ENCODE measurements at regions not wholly inside any gene's neighbourhood (a gene's known extent, or its start where the extent isn't known, plus 50 kb on each side); places are given as distances from the start of the nearest gene placed in this dataset.

- DNase-seq (ENCODE audit: low read depth, low spot score), result no peak
Observed at GRCh38 chr7:22962775-22963350, 51.1 kb downstream of the HYCC1 start.

GRCh38 chr7:22958742-22959141, 55.2 kb downstream of the HYCC1 start:
- no peak for DNase-seq (ENCODE audit: low read depth, low spot score)

DNA sequence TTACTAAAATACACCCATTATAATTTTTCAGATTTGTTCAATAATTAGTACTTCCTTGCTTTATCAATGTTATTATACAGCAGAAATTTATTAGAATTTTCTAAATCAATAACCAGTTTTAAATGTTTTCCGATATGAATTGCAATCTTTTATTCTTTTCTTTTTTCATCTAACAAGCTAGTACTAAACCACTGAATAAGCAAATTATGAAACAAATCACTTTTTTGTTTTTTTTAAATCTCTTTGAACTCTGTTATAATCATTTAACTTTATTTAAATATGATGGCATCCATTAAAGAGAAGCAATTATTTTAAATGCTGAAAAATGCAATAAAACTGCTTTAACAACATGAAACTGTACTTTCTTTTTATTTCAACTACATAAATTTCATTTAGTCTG, 59.7 kb downstream of the HYCC1 start:
- no peak for DNase-seq (ENCODE audit: low read depth, low spot score)

DNA sequence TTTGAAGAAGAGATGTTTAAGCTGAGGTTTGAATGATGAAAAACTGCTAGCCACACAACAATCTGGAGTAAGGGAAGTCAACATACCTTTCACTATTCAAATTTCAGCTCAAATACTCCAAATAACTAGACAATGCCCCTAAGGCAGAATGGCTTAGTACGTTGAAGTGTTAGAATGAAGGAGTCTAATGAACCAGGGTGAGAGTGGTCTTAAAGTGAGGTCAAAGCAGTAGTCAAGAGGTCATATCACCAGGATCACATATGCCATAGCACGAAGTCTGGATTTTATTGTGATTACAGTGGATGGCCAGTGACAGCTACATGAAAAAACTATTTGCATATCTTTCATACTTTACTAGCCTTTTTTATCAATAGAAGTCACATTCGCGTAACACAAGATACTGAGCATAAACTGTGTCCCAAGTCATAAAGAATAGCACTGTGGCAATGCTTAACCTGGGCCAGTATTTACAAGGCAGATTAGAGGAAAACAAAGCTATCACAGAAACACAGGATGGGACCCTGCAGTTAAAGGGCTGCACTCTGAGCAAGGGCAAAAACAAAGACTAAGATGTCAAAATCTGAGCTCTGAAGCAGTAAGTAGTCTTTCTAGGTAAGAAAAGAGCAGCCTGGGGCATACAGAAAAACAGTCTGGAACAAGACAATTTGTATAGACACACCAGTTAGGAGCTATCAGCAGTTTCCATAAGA, 61.5 kb downstream of the HYCC1 start:
- DNase-seq (ENCODE audit: low read depth, low spot score), result no peak

DNA sequence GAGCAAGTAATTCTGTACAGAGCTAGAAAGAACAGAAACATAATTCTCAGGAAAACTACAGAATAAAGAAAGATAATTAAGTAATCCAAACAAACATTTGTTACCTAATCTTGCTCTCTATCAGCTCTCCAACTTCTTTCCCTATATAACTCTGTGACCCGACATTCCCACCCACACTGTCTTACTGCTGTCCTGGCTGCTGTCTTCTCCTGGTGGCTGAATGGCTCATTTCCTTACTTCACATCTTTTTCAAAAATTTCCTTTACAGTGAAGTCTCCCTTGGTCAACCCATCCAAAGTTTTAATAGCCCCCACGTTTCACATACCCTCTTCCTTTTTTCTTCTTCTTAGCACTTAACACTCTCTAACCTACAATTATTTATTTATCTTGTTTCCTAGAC, 64.0 kb downstream of the HYCC1 start:
- DNase-seq (ENCODE audit: low read depth, low spot score), result no peak

GRCh38 chr7:22949221-22949620, 64.7 kb downstream of the HYCC1 start:
- no peak for DNase-seq (ENCODE audit: low read depth, low spot score)

DNA sequence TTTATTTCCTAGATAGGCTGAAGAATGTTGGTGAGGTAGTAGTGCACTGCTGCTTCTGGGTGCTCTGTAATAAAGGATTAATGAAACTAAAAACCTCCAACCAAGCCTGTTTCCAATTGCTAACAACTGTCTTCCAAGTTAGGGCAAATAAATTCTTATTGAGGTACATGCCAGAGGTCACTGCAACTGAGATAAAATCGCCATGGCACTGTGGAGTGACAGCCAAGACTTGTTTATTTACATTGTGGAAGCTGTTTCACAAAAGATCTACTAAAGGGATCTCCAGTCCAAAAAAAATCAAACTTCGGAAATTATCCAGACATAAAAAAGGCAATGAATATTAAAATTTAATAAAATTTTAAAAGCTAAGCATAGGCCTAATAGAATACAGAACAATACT, 65.2 kb downstream of the HYCC1 start:
- DNase-seq (ENCODE audit: low read depth, low spot score), result no peak

DNA sequence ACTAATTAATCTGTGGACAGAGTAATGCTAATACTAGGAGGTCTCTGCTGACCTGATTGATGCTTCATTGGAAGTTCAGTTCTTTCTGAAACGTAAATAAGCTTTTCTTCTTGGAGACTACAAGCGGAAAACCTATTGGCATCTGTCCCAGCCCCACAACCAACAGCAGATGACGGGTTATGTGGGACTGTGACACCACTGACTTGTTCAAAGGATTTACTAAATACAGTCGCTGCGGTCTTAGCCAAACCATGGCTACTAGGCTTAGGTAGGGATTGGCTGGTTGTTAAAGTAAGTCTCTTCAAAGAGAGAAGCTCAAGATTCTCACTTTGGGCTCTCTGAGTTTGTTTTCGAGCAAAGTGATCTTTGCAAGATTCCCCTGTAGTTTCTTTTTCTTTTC, 68.3 kb downstream of the HYCC1 start:
- no peak for DNase-seq (ENCODE audit: low read depth, low spot score)

DNA sequence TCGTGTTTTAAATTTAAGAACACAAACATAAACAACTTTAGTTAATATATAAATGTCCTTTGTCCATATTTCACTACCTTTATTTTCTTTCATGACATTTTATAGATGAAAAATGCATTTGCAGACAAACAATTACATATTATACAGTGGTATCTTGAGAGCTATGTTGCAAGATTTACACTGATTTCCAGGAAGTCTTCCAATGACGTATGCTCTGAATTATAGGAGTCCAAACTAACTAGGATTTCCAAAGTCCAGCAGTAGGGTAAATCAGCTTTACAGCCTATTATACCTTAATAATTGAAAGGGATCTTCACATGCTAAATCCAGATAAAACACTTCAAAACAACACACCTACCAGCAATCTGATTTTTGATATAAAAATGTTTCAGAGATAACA, 69.4 kb downstream of the HYCC1 start:
- DNase-seq (ENCODE audit: low read depth, low spot score), result no peak

- no peak for DNase-seq (ENCODE audit: low read depth, low spot score)
Observed at GRCh38 chr7:22944022-22944421, 69.9 kb downstream of the HYCC1 start.

DNA sequence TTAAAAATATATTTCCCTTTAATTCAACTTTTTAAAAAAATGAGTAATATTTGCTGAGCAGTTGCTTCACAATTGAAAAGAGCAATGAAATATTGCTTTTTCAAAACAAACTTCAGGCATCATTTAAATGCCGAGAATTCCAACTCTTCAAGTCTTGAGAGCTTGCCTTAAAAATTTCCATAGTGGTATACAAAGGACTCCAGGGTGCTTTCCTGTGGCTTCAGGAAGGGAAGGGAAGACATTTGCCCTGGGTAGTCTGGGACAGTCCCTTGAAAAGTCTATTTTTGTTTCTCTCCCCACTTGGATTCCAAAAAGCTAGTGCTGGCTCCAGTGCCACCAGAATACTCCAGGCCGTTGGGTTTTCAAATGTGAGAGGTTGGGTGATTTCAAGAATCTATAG, 71.7 kb downstream of the HYCC1 start:
- DNase-seq (ENCODE audit: low read depth, low spot score), result peak; percentile 65

GRCh38 chr7:22939842-22940241, 74.1 kb downstream of the HYCC1 start:
- DNase-seq (ENCODE audit: low read depth, low spot score), result no peak

- DNase-seq (ENCODE audit: low read depth, low spot score), result no peak
Observed at GRCh38 chr7:22937946-22938345, 76.0 kb downstream of the HYCC1 start.

DNA sequence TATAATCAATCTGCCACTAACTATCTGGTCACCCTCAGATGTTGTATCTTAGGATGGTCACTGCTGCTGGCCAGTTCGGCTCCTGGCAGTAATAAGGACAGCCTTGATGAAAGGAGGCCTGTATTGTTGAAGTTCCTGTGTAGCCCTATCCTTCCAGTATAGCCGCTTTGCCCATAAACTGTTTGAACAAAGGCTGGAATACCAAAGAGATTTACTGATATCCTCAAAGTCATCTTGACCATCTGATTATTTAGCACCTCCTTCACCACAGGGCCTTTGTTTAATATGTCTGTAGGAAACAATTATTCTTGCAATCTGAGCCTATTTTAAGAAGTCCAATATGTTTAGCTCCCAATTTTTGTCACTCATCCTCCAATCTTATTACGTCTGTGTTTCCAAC, 77.7 kb downstream of the HYCC1 start:
- DNase-seq (ENCODE audit: low read depth, low spot score), result no peak

DNA sequence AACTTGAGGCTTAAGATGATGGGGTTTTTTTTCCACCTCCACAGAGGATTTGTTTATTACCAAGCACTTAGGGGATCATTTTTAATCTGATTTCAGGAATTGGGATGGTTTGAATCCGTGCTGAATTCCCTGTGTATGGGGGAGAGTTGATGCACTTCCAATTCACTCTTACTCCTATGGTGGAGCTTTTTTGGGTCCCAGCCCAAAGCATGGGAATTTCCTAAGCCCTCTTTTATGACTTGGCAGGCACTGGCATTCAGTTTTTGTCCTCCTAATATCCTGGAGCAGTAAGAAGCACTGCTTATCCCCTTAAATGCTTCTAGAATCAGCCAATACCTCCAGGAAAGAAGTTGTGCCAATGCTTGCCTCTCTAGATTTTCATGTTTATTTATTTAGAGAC, 78.7 kb downstream of the HYCC1 start:
- DNase-seq (ENCODE audit: low read depth, low spot score), result no peak

DNA sequence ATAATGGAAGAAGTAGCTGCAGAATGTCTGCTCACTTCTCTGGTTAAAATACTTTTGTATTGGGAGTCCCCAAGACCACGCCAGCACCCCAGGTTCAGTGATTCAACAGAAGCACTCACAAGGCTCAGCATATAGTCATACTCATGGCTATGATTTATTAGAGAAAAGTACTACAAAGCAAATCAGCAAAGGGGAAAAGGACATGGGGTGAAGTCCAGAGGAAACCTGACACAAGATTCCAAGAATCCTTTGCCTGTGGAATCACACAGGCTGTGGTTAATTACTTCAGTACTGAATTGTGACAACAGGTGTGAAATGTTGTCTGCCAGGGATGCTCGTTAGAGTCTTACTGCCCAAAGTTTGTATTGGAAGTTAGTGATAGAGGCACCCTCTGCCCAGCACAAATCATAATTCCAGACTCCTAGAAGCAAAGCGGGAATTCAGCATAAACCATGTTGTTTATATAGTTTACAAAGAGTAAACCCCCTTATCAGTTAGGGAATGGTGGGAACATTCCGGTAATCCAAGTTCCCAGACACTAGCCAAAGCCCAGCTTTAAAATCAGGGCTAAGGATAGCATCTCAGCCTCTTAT, 79.4 kb downstream of the HYCC1 start:
- DNase-seq (ENCODE audit: low read depth, low spot score), result no peak

- DNase-seq (ENCODE audit: low read depth, low spot score), result no peak
Observed at GRCh38 chr7:22934023-22934422, 79.9 kb downstream of the HYCC1 start.

DNA sequence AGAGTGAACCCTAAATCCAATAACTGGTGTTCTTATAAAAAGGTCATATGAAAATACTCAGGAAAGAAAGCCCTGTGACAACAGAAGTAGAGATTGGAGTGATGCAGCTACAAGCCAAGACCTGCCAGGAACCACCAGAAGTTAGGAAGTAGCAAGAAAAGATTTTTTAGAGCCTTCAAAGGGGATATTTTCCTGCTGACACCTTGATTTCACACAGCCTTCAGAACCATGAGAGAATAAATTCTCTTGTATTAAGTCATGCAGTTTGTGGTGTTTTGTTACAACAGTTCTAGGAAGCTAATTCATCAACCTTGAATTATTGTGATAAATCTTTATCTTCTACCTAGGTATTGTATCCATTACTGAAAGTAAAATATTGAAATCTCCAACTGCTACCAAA, 81.0 kb downstream of the HYCC1 start:
- no peak for DNase-seq (ENCODE audit: low read depth, low spot score)

- no peak for DNase-seq (ENCODE audit: low read depth, low spot score)
Observed at GRCh38 chr7:22931011-22931410, 82.9 kb downstream of the HYCC1 start.

GRCh38 chr7:22922307-22922706, 91.6 kb downstream of the HYCC1 start:
- no peak for DNase-seq (ENCODE audit: low read depth, low spot score)

DNA sequence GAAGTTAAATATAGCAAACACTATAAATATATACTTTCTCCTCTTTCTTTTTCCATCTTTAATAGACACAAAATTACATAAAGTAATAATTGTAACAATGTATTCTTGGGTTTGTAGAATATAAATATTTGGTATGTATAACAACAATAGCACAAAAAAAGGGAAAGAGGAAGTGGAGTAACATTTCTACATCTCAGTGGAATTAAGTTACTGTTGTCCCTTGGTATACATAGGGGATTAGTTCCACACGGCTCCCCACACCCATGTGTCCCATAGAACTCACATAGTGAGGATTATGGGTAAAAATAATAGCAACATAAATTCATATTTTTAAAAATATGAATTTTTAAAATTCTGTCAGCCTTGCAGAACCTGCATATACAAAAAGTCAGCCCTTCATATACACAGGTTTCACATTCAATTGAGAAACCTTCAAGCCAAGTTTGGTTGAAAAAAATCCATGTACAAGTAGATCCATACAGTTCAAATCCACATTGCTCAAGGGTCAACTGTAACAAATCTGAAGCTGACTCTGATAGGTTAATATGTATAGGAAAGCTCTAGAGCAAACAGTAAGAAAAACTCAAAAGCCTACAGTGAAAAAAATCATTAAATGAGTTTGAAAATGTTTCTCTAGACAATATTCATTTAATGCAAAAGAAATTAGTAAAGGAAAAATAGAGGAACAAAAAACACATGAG, 92.4 kb downstream of the HYCC1 start:
- no peak for DNase-seq (ENCODE audit: low read depth, low spot score)

- no peak for DNase-seq (ENCODE audit: low read depth, low spot score)
Observed at GRCh38 chr7:22920672-22921071, 93.3 kb downstream of the HYCC1 start.

- DNase-seq (ENCODE audit: low read depth, low spot score), result no peak
Observed at GRCh38 chr7:22913158-22913557, 90.5 kb upstream of the TOMM7 start.

Measured in iPS DF 19.7 (cell line).